ENCODE measurements at regions not wholly inside any gene's neighbourhood (a gene's known extent, or its start where the extent isn't known, plus 50 kb on each side); places are given as distances from the start of the nearest gene placed in this dataset.
"Not testable (repeated sequence)": the region's sequence is repeated elsewhere in the genome, so short reads cannot be mapped to it uniquely, and the experiment has no call there.

GRCh38 chr10:84739126-84739525 is 410.7 kb downstream of the CCSER2 start:
- TF ChIP-seq CTCF, POLR2A, EP300 (IDR thresholded peaks at IDR 0.05): not testable (repeated sequence)
